ENCODE measurements at regions not wholly inside any gene's neighbourhood (a gene's known extent, or its start where the extent isn't known, plus 50 kb on each side); places are given as distances from the start of the nearest gene placed in this dataset.

DNA sequence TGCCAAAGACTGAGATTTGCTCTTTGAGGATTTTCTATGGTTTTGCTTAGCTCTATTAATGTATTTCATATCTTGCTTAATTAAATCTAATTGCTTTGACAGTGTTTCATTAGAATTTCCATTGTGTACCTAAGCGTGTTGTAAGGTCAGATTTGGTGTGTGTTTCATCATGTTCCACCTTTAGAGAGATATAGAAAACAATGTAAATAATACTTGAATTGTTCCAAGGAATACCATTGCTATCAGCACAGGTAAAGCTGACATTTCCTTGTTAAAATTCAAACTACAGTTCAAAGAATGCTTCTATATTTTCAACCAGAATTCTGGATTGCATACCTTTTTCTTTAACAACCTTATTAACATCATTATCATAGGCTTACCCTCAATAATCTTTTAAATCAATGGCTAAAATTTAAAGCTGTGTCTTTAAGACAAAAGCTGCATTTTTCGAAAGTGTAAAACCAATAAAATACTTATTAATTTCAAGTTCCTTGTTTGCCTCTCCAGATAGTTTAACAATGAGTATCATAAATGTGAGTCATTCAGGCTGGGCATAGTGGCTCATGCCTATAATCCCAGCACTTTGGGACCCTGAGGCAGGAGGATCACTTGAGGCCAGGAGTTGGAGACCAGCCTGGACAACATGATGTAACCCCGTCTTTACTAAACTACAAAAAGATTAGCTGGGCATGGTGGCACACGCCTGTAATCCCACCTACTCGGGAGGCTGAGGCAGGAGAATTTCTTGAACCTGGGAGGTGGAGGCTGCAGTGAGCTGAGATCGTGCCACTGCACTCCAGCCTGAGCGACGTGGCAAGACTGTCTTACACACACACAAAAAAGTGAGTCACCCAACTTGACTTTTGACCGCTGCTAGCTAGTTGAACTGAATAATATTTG lies 188.0 kb upstream of the PKDCC start:
- no peaks in the 10 kb centered on the region for H3K36me3 ChIP-seq (ENCODE audit: insufficient read depth in 1 of 2, low read depth in 1 of 2)
- no peaks in the 10 kb centered on the region for H3K4me1 ChIP-seq
- no peak overlapping the region for H3K4me3 ChIP-seq
- no peaks in the 10 kb centered on the region for H3K9me3 ChIP-seq
- TF ChIP-seq, protein P1, sequence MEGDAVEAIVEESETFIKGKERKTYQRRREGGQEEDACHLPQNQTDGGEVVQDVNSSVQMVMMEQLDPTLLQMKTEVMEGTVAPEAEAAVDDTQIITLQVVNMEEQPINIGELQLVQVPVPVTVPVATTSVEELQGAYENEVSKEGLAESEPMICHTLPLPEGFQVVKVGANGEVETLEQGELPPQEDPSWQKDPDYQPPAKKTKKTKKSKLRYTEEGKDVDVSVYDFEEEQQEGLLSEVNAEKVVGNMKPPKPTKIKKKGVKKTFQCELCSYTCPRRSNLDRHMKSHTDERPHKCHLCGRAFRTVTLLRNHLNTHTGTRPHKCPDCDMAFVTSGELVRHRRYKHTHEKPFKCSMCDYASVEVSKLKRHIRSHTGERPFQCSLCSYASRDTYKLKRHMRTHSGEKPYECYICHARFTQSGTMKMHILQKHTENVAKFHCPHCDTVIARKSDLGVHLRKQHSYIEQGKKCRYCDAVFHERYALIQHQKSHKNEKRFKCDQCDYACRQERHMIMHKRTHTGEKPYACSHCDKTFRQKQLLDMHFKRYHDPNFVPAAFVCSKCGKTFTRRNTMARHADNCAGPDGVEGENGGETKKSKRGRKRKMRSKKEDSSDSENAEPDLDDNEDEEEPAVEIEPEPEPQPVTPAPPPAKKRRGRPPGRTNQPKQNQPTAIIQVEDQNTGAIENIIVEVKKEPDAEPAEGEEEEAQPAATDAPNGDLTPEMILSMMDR (IDR thresholded peaks at IDR 0.05) = no peak
- DNase-seq = no peak
- intact Hi-C loops (cut with DNase I) = loop anchor here in 1 of 2 donors (10.0 kb wide), 1 partner anchor 375 kb away; no protein-coding TSS in a partner anchor
- ATAC-seq = no peak
- H3K27ac ChIP-seq = no peak overlapping the region
- 76 to 85% (median 77%) methylated on average over 9 of the region's 9 CpGs for WGBS, 3 donors
- H3K27me3 ChIP-seq (ENCODE audit: insufficient read depth in 3 of 3, low read length in 2 of 3) = no peaks in the 10 kb centered on the region

DNA sequence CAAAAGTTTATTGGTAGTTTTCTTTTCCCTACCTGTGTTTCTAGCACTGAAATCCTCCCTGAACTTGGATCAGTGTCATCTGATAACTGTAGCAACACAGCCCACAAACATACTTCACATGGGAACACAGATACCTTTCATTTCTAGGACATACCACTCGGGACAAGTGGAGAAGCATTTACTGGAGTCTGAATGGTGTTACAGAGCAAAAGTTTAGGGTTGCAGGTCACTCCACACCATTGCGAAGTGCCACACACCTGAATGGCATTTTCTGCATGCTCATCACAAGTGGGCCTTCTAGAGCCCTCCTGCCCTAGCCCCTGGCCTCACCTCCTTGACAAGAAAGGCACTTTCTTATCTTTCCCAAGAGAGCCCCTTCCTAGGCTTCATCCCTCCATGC lies 184.8 kb upstream of the PKDCC start:
- H3K27me3 ChIP-seq (ENCODE audit: insufficient read depth in 3 of 3, low read length in 2 of 3) = no peaks in the 10 kb centered on the region
- no peaks in the 10 kb centered on the region for H3K36me3 ChIP-seq (ENCODE audit: insufficient read depth in 1 of 2, low read depth in 1 of 2)
- 36 to 76% (median 41%) methylated on average over 2 of the region's 2 CpGs for WGBS, 3 donors
- TF ChIP-seq, protein P1 (IDR thresholded peaks at IDR 0.05) = no peak
- H3K4me3 ChIP-seq = no peak overlapping the region
- no peak overlapping the region for H3K27ac ChIP-seq
- H3K9me3 ChIP-seq = no peaks in the 10 kb centered on the region
- ATAC-seq (no peak), DNase-seq (no peak)
- H3K4me1 ChIP-seq = no peaks in the 10 kb centered on the region
- intact Hi-C loops (cut with DNase I) = loop anchor here in 1 of 2 donors (10.0 kb wide), 1 partner anchor 372 kb away; no protein-coding TSS in a partner anchor

DNA sequence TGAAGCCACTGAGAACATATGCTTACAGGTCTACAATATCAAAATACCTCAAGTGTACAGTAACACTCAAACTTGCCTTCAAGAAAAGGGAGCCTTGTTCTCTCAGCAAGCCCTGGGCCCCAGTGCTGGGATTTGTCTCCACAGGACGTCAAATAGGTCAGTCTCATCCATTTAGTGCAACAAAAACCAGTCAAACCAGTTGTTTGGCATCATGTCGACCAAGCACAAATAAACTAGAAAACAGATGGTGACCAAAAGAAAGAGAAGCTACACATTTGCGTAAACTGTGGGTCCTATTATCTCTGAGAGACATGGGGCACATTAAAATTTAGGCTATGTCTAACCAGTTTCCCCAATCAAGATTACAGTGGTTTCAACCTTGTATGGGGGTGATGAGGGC lies 182.6 kb upstream of the PKDCC start:
- no peak overlapping the region for H3K27ac ChIP-seq
- no peak for DNase-seq
- H3K4me3 ChIP-seq = no peak overlapping the region
- H3K9me3 ChIP-seq = no peaks in the 10 kb centered on the region
- no peaks in the 10 kb centered on the region for H3K27me3 ChIP-seq (ENCODE audit: insufficient read depth in 3 of 3, low read length in 2 of 3)
- no peak for ATAC-seq
- TF ChIP-seq, protein P1 (IDR thresholded peaks at IDR 0.05) = no peak
- H3K4me1 ChIP-seq = peaks cover 5% of the 10 kb centered on the region
- intact Hi-C loops (cut with DNase I) = loop anchor here in 1 of 2 donors (10.0 kb wide), 1 partner anchor 370 kb away; no protein-coding TSS in a partner anchor
- 78 to 82% (median 81%) methylated on average over 3 of the region's 3 CpGs for WGBS, 3 donors
- H3K36me3 ChIP-seq (ENCODE audit: insufficient read depth in 1 of 2, low read depth in 1 of 2) = no peaks in the 10 kb centered on the region

DNA sequence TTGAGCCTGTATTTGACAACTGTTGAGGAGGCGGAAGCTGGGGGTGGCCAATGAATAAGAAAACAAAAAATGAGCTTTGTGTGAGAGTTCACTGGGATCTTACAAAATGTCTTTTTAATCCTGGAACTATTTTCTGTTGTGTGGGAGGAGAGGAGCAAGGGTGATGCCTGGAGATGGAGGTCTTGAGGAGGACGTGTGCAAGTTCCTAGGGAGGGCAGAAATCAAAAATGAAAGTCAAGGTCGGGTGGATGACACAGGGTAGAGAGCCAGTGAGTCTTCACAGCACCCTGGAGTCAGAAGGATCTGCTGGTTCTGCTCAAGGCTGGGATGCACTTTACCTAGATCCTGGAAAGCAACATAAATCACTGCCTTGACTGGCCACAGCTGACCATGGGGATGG lies 180.3 kb upstream of the PKDCC start:
- DNase-seq (no peak), ATAC-seq (no peak)
- no peaks in the 10 kb centered on the region for H3K36me3 ChIP-seq (ENCODE audit: insufficient read depth in 1 of 2, low read depth in 1 of 2)
- WGBS, 3 donors = 65 to 81% (median 73%) methylated on average over 3 of the region's 3 CpGs
- H3K9me3 ChIP-seq = no peaks in the 10 kb centered on the region
- H3K4me1 ChIP-seq = peaks cover 9% of the 10 kb centered on the region
- intact Hi-C loops (cut with DNase I) = loop anchor here in 1 of 2 donors (10.0 kb wide), 1 partner anchor 367 kb away; no protein-coding TSS in a partner anchor
- H3K4me3 ChIP-seq = no peak overlapping the region
- TF ChIP-seq, protein P1 (IDR thresholded peaks at IDR 0.05) = no peak
- H3K27ac ChIP-seq = no peak overlapping the region
- H3K27me3 ChIP-seq (ENCODE audit: insufficient read depth in 3 of 3, low read length in 2 of 3) = no peaks in the 10 kb centered on the region
